SK-N-MC (cell line): ENCODE measurements at regions not wholly inside any gene's neighbourhood (a gene's known extent, or its start where the extent isn't known, plus 50 kb on each side); places are given as distances from the start of the nearest gene placed in this dataset.
"Not testable (repeated sequence)": the region's sequence is repeated elsewhere in the genome, so short reads cannot be mapped to it uniquely, and the experiment has no call there.

Experiments used
- DNase-seq: peaks from one replicate; pipeline ENCODE4 v3.0.0-alpha.2; 2011; ENCODE audit warnings: low read depth, low spot score
- H3K27ac ChIP-seq: fragments of 200-600 bp; sonication (generic); 2 replicates; pipeline ENCODE4 v1.5.1; 2016; ENCODE audit warnings: mixed run types
- H3K36me3 ChIP-seq: fragments of 200-600 bp; sonication (generic); 2 replicates; pipeline ENCODE4 v1.6.1; 2017; ENCODE audit warnings: antibody characterized with exemption, low read length, mixed read lengths; ENCODE audit not compliant: insufficient read depth
- H3K4me3 ChIP-seq: fragments of 200-600 bp; sonication (generic); 2 replicates; pipeline ENCODE4 v1.5.1; 2016
- H3K9ac ChIP-seq: fragments of 200-600 bp; sonication (generic); 2 replicates; pipeline ENCODE4 v1.8.0; 2017; ENCODE audit warnings: mixed run types, mixed read lengths; ENCODE audit not compliant: insufficient read length
- H3K9me3 ChIP-seq: fragments of 200-600 bp; sonication (generic); 2 replicates; pipeline ENCODE4 v1.6.1; 2017; ENCODE audit warnings: low read depth, mild to moderate bottlenecking, antibody characterized with exemption, low read length, moderate library complexity, mixed read lengths

DNA sequence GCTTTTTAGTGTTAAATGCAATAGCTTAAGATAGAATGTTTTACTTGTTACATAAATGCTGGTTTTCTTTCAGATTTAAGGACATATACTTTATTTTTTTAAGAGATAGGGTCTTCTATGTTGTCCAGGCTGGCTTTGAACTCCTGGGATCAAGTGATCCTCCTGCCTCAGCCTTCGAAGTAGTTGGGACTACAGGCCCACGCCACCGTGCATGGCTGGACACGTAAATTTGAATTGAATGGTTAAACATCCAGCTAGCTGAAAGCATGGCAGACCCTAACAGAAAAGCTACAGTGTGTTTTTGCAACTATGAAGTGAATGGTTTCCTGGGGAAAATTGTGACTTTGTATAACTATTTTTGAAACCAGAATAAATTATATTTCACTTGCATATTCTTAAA, 2888.6 kb downstream of the RPIA start:
- not testable (repeated sequence) for H3K27ac ChIP-seq, H3K4me3 ChIP-seq, H3K9ac ChIP-seq, DNase-seq, H3K9me3 ChIP-seq, H3K36me3 ChIP-seq

DNA sequence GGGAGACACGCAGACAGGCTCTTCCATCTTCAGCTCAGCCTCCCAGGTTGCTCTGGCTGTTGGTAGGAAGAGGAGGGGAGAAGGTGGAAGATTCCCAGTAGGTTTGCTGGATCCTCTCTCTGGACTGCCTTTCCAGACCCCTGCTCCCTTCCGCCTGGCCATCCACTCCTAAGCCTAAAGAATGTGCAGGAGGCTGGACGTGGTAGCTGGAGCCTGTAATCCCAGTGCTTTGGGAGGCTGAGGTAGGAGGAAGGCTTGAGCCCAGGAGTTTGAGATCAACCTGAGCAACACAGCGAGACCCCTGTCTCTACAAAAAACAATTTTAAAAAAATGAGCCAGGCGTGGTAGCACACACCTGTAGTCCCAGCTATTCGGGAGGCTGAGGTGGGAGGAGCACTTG, 2895.6 kb downstream of the RPIA start:
- not testable (repeated sequence) for DNase-seq, H3K9me3 ChIP-seq, H3K4me3 ChIP-seq, H3K27ac ChIP-seq, H3K9ac ChIP-seq, H3K36me3 ChIP-seq

DNA sequence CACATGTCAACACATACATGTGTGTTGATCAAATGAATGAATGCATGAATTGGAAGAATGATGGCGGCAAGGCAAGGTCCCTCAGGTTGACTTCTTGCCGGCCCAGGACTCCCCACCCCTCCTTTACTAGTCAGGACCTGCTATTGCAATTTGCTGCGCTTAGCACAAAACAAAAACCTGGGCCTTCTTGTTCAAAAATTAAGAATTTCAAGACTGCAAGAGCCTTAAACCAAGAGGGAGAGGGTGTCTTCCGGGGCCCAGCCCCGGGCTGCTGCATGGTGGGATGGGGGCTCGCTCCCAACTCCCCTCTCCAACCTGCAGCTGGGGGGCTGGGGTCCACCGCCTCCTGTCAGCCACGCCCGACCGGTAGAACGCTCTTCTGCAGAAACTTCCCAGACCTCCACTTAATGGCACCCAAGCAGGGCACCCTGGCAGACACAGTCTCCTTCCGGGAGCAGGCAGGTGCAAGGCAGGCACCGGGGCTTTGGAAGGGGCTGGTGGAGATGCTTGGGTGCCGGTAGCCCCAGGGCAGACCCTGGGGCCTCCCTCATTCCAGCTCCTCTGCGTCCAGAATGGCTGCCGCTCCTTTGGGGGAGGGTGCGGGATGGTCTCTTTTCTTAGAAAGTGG, 2896.5 kb downstream of the RPIA start:
- not testable (repeated sequence) for DNase-seq, H3K4me3 ChIP-seq

DNA sequence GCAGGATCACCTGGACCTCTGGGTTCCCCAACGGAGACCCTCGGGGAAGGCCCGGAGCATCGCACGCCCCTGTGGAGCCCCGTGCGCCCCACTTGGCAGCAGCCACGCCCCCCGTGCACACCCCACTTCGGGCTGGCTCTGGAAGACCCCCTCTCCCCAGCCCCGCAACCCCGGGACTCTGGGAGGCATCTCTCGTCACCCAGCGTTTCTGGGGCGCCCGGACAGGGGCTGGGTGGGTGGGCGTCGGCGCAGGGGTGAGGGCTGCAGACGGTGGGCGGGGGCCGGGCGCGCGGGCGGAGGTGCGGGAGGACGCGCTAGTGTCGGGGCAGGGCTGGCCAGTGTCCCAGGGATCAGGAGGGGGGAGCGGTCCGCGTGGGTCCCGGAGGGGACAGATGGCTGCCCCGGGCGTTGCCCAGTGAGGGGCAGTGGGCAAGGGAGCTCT, 2897.3 kb downstream of the RPIA start:
- H3K36me3 ChIP-seq, H3K9me3 ChIP-seq, H3K4me3 ChIP-seq, DNase-seq, H3K27ac ChIP-seq, H3K9ac ChIP-seq: not testable (repeated sequence)

More for the DNA sequence above, 2896.5 kb downstream of the RPIA start:
- H3K36me3 ChIP-seq, H3K27ac ChIP-seq, H3K9ac ChIP-seq, H3K9me3 ChIP-seq: not testable (repeated sequence)

DNA sequence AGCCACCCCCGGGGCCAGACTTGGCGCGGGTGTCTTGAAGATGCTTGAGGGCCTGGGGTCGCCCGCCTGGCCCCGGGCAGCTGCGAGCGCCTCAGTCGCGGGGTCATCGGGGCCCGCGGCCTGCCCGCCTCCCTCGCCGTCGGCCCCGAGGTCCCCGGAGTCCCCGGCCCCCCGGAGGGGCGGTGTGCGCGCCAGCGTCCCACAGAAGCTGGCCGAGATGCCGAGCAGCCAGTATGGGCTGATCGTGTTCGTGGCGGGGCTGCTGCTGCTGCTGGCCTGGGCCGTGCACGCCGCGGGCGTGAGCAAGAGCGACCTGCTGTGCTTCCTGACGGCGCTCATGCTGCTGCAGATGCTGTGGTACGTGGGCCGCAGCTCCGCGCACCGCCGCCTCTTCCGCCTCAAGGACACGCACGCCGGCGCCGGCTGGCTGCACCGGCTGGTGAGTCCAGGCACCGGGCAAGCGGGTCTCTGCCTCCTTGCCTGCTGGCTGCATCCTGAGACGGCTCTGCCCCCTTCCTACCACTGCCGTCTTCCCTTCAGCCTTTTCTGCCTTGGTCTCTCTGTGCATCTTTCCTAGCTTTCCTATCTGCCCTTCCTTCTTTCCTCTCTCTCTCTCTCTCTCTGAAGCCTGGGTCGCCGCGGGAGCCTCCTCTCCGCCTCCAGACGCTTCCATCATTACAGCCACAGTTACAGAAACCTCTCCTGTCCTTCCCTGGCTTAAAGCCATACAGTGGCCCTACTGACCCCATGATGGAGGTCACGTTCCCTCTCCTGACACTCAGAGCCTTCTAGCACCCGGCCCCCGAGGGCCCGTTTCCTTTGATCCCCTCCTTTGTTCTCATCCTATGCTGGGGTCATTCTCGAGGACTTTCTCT, 2898.2 kb downstream of the RPIA start:
- H3K9ac ChIP-seq, H3K36me3 ChIP-seq, H3K9me3 ChIP-seq, H3K27ac ChIP-seq, H3K4me3 ChIP-seq, DNase-seq: not testable (repeated sequence)

DNA sequence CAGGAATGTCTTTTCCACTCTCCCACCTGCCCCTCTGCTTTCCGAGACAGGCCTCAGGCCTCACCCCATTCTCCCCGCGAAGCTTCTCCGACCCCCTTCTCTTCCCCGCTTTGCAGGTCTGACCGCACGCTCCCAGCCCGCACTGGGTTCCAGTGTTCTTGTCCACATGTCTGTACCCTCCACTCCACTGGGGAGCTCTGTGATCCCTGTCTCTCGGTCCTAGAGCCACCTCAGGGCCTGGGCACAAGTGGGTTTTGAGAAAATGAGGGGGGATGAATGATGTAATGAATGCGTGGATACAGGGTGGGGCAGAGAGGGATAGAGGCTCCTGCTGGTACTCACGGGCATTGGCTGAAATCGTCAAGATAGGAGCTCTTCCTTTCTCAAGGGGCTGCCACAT, 2898.9 kb downstream of the RPIA start:
- H3K36me3 ChIP-seq, DNase-seq, H3K4me3 ChIP-seq, H3K27ac ChIP-seq, H3K9me3 ChIP-seq, H3K9ac ChIP-seq: not testable (repeated sequence)

DNA sequence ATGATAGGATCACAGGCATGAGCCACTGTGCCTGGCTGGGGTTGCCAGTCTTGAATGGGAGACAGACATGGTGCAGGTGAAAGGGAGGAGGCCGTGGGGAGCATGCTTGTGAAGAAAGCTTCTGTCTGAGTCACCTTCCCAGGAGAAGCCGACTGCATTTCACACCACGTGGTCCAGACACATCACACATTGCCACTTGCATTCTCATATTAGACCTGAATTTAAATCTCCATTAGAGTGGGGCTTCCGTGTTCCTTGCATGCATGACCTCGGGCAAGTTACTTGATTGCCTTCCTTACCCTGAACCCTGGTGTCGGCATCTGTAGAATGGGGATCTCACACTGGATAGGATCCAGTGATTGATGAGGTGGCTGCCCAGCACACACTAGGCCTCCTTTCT, 2899.6 kb downstream of the RPIA start:
- H3K9me3 ChIP-seq, DNase-seq, H3K36me3 ChIP-seq, H3K4me3 ChIP-seq, H3K9ac ChIP-seq, H3K27ac ChIP-seq: not testable (repeated sequence)

DNA sequence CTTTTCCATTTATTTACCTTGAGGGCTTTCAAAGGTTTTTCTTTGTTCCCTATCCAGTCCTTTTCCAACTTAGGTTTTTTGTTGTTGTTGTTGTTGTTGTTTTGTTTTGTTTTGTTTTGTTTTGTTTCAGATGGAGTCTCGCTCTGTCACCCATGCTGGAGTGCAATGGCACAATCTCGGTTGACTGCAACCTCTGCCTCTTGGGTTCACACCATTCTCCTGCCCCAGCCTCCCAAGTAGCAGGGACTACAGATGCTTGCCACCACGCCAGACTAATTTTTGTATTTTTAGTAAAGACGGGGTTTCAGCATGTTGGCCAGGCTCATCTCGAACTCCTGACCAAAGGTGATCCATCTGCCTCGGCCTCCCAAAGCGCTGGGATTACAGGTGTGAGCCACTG, 2906.0 kb downstream of the RPIA start:
- DNase-seq, H3K27ac ChIP-seq, H3K36me3 ChIP-seq, H3K4me3 ChIP-seq, H3K9me3 ChIP-seq, H3K9ac ChIP-seq: not testable (repeated sequence)

DNA sequence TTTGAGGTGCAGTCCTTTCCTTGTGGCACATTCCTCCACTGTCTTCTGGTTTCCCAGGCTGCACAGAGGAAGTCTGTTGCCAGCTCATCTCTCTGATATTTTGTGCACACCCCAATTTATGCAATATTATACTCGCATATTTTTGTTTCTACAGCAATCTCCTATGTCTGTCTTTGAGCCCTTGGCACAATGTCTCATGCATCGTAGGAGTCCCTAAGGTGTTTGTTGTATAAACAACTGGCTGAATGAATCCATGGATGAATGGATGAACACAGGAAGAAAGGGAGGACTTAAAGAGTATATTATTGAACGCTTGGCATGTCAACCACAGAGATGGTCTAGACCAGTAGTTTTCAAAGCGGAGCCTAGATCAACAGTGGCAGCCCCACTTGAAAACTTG, 2907.0 kb downstream of the RPIA start:
- not testable (repeated sequence) for H3K9ac ChIP-seq, DNase-seq, H3K27ac ChIP-seq, H3K36me3 ChIP-seq, H3K9me3 ChIP-seq, H3K4me3 ChIP-seq

DNA sequence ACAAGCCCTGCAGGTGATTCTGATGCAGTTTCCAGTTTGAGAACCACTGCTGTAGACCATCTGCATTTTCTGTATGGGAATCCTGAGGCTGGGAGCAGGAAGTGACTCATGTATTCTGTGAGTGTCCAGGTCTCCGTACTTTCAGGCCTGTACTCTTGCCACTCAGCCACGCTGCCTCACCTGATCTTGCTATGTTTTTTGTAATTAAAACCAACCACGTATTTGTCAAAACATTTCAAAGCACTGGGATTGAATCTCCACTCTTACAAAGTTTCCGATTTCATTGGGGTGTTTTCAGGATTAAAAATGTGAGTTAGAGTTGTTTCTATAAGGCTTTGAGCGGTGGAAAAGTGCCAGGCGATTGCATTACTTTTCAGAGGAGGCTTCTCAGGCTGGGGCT, 2907.5 kb downstream of the RPIA start:
- not testable (repeated sequence) for H3K9me3 ChIP-seq, DNase-seq

DNA sequence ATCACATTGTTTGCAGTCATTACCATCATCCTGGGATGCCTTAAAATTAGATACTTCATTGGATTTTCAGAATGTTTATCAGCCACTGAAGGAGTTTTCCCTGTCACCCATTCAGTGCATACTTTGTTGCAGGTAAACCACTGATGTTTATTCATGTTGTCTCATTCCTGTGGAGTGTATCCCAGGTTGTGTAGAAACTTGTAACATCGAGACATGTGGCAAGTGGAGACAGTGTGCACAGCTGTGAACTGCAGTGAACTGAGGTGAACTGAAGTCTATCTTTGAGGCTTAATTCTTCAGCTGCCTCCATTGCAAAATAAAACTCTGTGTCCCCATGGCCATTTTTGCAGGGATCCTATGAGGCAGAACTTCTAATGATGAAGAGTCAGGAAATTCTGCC, 2911.4 kb downstream of the RPIA start:
- not testable (repeated sequence) for DNase-seq, H3K36me3 ChIP-seq, H3K9ac ChIP-seq, H3K27ac ChIP-seq, H3K9me3 ChIP-seq, H3K4me3 ChIP-seq

More for the DNA sequence above, 2907.5 kb downstream of the RPIA start:
- H3K36me3 ChIP-seq, H3K4me3 ChIP-seq, H3K9ac ChIP-seq, H3K27ac ChIP-seq: not testable (repeated sequence)

DNA sequence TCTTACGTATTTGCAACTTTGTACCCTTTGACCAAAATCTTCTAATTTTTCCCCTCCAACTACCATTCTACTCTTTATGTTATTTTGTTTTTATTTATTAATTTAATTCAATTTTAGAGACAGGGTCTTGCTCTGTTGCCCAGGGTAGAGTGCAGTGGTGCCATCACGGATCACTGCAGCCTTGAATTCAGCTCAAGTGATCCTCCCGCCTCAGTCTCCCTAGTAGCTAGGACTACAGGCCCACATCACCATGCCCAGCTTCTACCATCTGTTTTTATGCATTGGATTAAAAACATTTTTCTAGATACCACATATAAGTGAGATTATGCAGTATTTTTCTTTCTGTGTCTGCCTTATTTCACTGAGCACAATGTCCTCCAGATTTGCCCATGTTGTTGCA, 2912.5 kb downstream of the RPIA start:
- H3K36me3 ChIP-seq, H3K9me3 ChIP-seq, DNase-seq, H3K4me3 ChIP-seq, H3K27ac ChIP-seq, H3K9ac ChIP-seq: not testable (repeated sequence)

DNA sequence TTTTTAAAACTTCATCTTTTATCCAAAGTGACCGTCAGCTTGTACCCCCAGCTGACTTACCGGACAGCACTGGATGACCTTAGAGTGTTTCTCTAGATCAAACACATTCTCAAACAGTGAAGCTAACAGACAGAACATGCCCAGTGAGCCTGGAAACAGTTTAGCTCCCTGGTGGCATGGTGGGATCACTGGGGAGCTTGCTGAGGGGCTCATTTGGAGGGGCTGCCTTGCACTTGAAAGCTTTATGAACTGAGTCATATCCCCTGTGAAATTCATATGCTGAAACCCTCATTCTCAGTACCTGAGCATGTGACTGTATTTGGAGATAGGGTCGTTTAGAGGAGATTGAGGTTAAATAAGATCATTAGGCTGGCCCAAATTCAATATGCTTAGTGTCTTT, 2913.2 kb downstream of the RPIA start:
- H3K9ac ChIP-seq, H3K27ac ChIP-seq, H3K4me3 ChIP-seq, H3K36me3 ChIP-seq, H3K9me3 ChIP-seq, DNase-seq: not testable (repeated sequence)

DNA sequence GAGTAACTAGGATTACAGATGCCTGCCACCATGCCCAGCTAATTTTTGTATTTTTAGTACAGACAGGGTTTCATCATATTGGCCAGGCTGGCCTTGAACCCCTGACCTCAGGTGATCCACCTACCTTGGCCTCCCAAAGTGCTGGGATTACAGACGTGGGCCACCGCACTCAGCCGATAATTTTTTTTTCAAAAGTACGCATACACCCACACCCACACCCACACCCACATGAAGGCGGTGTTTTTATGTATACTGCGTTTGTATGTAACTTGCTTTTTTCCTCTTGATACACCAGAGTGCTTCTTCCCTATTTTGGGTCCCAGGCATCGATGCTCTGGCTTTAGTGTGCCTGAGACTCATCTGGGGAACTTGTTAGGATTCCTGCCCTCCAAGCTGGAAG, 2932.3 kb downstream of the RPIA start:
- H3K27ac ChIP-seq, H3K9ac ChIP-seq, DNase-seq, H3K4me3 ChIP-seq, H3K9me3 ChIP-seq, H3K36me3 ChIP-seq: not testable (repeated sequence)

DNA sequence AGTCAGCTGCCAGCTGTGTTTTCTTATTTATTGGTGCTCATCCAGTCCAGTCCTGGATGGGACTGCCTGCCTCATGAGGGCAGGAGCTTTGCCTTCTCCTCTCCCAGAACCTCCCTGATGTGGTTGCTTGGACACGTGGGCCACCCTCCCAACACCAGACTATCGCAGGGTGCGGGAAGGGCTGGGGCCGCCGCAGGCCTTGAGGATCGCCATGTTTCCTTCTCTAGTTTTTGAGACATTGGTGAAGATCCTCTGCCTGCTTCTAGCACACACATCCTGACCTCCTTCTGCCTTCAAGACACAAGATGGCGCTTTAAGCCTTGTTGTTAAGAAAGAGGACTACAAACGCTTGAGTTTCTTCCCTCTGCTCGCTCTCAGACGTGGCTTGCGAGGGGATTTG, 2937.0 kb downstream of the RPIA start:
- not testable (repeated sequence) for H3K9ac ChIP-seq, H3K27ac ChIP-seq, H3K4me3 ChIP-seq, DNase-seq, H3K9me3 ChIP-seq, H3K36me3 ChIP-seq
